Astrocyte of the cerebellum (primary cell): ENCODE measurements at regions not wholly inside any gene's neighbourhood (a gene's known extent, or its start where the extent isn't known, plus 50 kb on each side); places are given as distances from the start of the nearest gene placed in this dataset.

Experiments used
- DNase-seq: peaks from one replicate; pipeline ENCODE4 v3.0.0-alpha.2; 2011; ENCODE audit warnings: low read depth
- H3K4me3 ChIP-seq: 2 replicates; pipeline ENCODE4 v1.5.1; 2011; ENCODE audit warnings: mild to moderate bottlenecking, low read depth, low read length, moderate library complexity
- in situ Hi-C: cut with HindIII; loops from 2 replicates; pipeline ENCODE4 v1.10.0; 2017; ENCODE audit warnings: low sequenced_read_pairs
- TF ChIP-seq, protein P1 (sequence below): IDR thresholded peaks from 2 replicates; pipeline ENCODE4 v1.5.1; 2012; ENCODE audit warnings: low read length, low read depth, moderate library complexity, mild to moderate bottlenecking; ENCODE audit errors: missing control alignments

GRCh38 chrX:125522752-125523151 is 203.1 kb downstream of the TEX13C start:
- DNase-seq: no peak
- TF ChIP-seq, protein P1, sequence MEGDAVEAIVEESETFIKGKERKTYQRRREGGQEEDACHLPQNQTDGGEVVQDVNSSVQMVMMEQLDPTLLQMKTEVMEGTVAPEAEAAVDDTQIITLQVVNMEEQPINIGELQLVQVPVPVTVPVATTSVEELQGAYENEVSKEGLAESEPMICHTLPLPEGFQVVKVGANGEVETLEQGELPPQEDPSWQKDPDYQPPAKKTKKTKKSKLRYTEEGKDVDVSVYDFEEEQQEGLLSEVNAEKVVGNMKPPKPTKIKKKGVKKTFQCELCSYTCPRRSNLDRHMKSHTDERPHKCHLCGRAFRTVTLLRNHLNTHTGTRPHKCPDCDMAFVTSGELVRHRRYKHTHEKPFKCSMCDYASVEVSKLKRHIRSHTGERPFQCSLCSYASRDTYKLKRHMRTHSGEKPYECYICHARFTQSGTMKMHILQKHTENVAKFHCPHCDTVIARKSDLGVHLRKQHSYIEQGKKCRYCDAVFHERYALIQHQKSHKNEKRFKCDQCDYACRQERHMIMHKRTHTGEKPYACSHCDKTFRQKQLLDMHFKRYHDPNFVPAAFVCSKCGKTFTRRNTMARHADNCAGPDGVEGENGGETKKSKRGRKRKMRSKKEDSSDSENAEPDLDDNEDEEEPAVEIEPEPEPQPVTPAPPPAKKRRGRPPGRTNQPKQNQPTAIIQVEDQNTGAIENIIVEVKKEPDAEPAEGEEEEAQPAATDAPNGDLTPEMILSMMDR: no peak
- no peak overlapping the region for H3K4me3 ChIP-seq
- in situ Hi-C loops: no loop called here

GRCh38 chrX:125532411-125533089 is 212.9 kb downstream of the TEX13C start:
- TF ChIP-seq, protein P1: no peak
- no peak for DNase-seq
- in situ Hi-C loops: no loop called here
- no peak overlapping the region for H3K4me3 ChIP-seq

GRCh38 chrX:125533352-125533751 is 213.7 kb downstream of the TEX13C start:
- TF ChIP-seq, protein P1: no peak
- in situ Hi-C loops: no loop called here
- no peak for DNase-seq
- no peak overlapping the region for H3K4me3 ChIP-seq

DNA sequence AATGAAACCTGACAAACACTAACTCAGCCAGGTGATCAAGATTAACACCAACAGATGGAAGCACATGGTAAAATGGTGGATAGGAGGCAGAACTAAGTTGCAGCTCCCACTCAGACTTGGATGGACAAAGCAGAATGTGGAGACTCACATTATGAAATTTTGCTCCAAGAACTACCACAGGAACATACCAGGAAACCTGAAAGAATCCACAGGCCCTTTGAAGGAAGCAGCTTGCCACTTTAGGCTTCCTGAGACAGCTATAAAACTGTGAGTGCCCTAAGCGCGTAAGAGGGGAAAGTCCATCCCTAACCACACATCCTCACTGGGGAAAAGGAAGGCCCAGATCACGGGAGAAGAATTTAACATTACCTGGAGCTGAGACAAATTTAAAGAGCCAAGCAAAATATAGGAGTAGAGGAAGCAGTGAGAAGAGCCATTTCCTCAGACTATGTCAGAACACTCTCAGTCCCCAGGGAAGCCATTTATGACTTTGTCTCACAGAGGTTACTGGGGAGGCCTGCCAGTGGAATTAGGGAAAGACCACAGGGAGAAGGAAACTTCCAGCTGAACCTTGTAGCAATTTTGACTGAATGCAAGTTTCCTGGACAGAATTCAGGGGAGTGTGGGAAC is 224.5 kb downstream of the TEX13C start:
- TF ChIP-seq, protein P1: no peak
- in situ Hi-C loops: no loop called here
- H3K4me3 ChIP-seq: no peak overlapping the region
- no peak for DNase-seq

- in situ Hi-C loops: no loop called here
- TF ChIP-seq, protein P1: no peak
- DNase-seq: no peak
- H3K4me3 ChIP-seq: no peak overlapping the region
Observed at GRCh38 chrX:125544856-125545255, 225.2 kb downstream of the TEX13C start.

- in situ Hi-C loops: no loop called here
- TF ChIP-seq, protein P1: no peak
- DNase-seq: no peak
- H3K4me3 ChIP-seq: no peak overlapping the region
Observed at GRCh38 chrX:125577479-125577878, 257.8 kb downstream of the TEX13C start.
